ENCODE measurements at regions not wholly inside any gene's neighbourhood (a gene's known extent, or its start where the extent isn't known, plus 50 kb on each side); places are given as distances from the start of the nearest gene placed in this dataset.

GRCh38 chr7:145655666-145656065 lies 460.9 kb upstream of the CNTNAP2 start:
- DNase-seq (ENCODE audit: low read depth in 2 of 2), result no peak

- DNase-seq (ENCODE audit: low read depth in 2 of 2), result no peak
These were observed 471.5 kb upstream of the CNTNAP2 start for GRCh38 chr7:145645135-145645515.

- DNase-seq (ENCODE audit: low read depth in 2 of 2), result no peak
These were observed 472.0 kb upstream of the CNTNAP2 start for GRCh38 chr7:145644426-145645134.

DNA sequence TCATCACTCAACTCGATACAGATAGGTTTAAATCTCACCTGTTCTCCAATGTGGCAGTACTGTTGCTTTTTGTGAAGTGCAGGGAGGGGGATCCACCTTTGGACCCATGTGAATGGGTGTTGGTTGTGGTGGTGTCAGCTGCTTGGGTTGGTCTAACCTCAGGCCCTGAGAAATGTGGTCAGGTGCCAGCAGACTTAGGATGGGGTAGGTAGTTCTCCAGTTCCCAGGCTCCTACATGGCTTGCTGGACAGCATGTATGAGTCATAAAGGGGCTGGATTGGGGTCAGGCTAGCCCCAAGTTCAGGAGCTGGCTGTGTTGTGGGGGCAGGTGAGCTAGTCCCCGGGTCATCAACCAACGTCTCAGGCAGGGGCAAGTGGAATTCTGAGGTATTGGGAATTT lies 472.6 kb upstream of the CNTNAP2 start:
- DNase-seq (ENCODE audit: low read depth in 2 of 2), result no peak

GRCh38 chr7:145633513-145633912 lies 483.1 kb upstream of the CNTNAP2 start:
- DNase-seq (ENCODE audit: low read depth in 2 of 2), result no peak

DNA sequence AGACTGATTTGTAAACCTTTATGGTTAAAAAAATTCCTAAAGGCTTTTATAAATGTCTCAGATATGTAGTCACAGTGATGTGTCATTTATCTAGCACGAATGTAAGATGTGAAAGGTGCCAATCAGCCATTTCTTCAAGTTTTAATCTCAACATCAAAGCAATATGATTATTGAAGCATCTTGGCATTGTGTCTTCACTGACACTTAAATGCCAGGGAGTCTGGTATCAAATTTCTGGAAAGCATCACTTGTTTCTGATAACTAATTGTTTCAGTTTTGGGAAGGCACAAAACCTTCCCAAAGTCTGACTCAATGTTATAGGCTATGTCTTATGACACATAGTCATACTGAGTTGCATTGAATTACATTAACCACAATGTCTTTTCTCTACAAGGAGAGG lies 492.0 kb upstream of the CNTNAP2 start:
- peak in 1 of 2 experiments; percentile 6 for DNase-seq (ENCODE audit: low read depth in 2 of 2)

DNA sequence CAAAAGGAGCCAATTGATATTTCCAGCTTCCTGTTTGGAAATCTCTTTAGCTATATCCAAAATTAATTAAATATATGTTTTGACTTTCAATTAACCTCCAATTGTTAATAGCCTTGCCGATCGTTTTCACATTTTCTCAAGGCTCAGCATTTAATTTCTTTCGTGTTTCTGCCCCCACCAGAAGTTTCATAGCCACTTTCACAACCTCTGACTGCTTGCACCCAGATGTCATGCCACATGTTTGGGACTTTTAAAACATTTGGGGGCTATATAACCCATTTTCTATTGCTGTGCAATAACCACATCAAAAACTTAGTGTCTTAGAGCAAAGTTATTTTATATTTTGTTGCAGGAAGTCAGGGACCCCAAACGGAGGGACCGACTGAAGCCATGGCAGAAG lies 510.6 kb upstream of the CNTNAP2 start:
- no peak for DNase-seq (ENCODE audit: low read depth in 2 of 2)

- DNase-seq (ENCODE audit: low read depth in 2 of 2), result no peak
These were observed 517.2 kb upstream of the CNTNAP2 start for GRCh38 chr7:145599376-145599775.

DNA sequence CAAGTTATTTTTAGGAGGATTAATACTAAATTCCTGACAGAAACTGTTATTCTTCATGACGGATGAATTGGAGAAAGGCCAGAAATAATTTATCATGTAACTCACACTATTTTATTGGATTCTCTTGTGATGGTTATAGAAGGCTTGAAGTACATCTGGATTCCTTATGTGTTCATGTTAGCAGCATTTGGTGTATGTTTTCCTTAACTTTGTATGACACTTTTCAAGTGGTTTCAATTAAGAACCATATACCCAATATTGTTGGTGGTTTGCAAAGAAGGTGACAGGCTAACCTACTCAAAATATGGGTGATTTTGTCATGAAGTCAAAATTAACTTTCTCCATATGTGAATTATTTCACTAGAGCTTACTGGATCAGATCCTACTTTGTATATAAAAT lies 532.2 kb upstream of the CNTNAP2 start:
- DNase-seq (ENCODE audit: low read depth in 2 of 2), result peak; percentile 22 to 26

- no peak for DNase-seq (ENCODE audit: low read depth in 2 of 2)
These were observed 533.8 kb upstream of the CNTNAP2 start for GRCh38 chr7:145582742-145583303.

GRCh38 chr7:145557805-145558204 lies 558.8 kb upstream of the CNTNAP2 start:
- DNase-seq (ENCODE audit: low read depth in 2 of 2), result no peak

GRCh38 chr7:145543242-145543641 lies 573.4 kb upstream of the CNTNAP2 start:
- no peak for DNase-seq (ENCODE audit: low read depth in 2 of 2)

GRCh38 chr7:145539910-145540309 lies 576.7 kb upstream of the CNTNAP2 start:
- DNase-seq (ENCODE audit: low read depth in 2 of 2), result no peak

- no peak for DNase-seq (ENCODE audit: low read depth in 2 of 2)
These were observed 582.3 kb upstream of the CNTNAP2 start for GRCh38 chr7:145534301-145534700.

DNA sequence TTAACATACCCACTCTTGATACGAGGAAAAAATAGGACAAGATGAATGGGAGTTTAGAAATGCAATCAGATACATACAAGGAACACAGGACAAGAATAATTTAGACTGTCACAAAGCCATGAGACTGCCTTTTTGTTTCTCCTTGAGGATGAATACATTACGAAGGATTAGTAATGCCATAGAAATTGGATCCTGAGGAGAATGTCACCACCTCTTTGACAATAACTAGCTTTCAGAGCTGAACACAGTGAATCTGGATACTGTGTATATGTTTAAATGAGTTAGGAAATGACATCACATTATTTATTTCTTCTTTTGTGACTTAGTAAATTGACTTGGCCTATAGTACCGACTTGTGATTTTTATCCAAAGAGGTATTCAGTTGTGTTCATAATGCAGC lies 596.3 kb upstream of the CNTNAP2 start:
- no peak for DNase-seq (ENCODE audit: low read depth in 2 of 2)

DNA sequence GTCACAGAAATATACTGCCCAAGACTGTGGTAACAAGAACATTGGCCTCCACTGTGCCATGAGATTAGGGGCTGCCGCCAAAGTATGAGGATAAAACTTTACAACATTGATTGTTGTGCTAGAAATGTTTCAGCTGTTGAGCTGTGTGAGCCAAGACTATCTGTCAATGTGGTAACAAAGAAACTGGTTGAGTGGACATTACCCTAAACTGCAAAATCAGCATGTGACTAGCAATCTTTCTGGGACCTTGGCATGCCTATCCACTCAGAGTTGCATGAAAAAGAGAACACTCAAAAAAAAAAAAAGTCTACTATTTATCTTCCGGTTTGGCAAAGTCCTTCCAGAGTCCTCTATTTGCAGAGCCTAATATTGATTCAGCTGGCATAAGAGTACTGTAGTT lies 605.6 kb upstream of the CNTNAP2 start:
- DNase-seq (ENCODE audit: low read depth in 2 of 2), result no peak

DNA sequence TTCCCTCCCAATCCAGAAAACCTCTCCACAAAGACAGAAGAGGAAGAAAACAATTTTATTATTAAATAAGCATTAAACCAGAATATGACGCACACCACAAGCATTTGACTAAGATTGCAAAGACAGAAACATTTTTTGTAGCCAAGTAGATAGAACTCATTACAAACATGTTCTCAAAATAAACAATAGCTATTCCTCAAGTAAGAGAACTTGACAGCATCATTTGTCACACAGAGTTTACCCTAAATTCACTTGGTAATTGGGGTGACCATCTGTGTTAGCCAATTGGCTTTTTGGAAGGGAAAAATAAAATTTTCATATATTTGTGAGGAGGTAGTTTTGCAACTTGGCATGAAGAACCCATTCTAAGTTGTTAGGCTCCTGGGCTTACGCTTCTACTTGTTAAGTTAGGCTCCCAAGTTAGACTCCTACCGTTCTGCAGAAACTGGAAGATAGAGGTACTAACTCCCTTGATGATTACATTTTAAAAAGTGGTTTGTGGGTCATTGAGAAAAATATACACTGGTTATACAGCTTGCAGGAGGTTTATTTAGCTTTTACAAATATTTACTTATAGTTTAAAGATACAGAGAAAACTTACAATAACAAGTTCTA lies 618.6 kb upstream of the CNTNAP2 start:
- no peak for DNase-seq (ENCODE audit: low read depth in 2 of 2)

- DNase-seq (ENCODE audit: low read depth in 2 of 2), result no peak
These were observed 626.2 kb upstream of the CNTNAP2 start for GRCh38 chr7:145490356-145490755.

- DNase-seq (ENCODE audit: low read depth in 2 of 2), result no peak
These were observed 627.0 kb upstream of the CNTNAP2 start for GRCh38 chr7:145489609-145490008.

DNA sequence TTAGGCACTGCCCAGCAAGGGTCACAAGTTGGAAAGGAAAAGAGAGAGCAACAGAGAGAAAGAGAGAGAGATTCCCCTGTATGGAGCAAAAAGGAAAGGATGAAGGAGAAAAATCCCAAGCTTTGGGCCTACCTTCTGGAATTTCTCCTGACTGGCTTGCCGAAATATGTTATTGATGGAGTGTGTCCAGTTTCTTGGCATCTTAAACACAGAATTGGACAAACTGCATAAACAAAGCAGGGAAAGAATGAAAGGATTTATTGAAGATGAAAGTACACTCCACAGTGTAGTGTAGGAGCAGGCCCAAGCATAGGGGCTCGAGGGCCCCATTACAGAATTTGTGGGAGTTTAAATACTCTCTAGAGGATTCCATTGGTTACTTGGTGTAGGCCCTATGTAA lies 627.8 kb upstream of the CNTNAP2 start:
- DNase-seq (ENCODE audit: low read depth in 2 of 2), result no peak

DNA sequence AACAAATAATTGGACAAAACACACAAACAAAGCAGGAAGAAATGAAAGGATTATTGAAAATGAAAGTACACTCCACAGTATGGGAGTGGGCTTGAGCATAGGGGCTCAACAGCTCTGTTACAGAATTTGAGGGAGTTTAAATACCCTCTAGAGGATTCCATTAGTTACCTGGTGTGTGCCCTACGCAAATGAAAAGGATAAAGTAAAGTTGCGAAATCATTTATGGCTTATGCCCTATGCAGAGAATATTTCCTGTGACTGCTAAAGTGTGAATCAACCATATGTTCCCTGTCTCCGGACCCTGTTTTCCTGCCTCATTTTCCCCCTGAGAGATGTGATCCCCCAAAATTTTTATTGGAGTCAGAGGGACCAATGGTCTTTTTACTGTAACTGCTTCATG lies 634.6 kb upstream of the CNTNAP2 start:
- no peak for DNase-seq (ENCODE audit: low read depth in 2 of 2)

DNA sequence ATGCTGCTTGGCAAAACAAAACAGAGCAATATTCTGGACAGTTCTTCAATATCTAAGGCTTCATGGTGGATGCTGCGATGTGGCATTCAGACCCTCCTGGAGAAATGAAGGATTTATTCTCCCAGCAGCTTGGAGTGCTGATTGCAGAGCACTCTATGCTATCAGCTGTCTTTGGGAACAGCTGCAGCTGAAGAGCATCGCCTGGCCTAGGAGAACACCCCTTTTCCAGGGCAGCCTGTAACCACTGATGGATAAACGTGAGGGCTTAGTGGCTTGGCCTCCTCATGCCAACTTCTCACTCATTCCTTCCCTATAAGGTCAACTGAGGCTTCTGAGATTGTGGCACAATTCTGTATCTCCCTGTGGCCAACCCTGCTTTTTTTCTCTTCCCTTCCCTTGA lies 638.1 kb upstream of the CNTNAP2 start:
- no peak for DNase-seq (ENCODE audit: low read depth in 2 of 2)

GRCh38 chr7:145474009-145474686 lies 638.3 kb upstream of the TPK1 start:
- DNase-seq (ENCODE audit: low read depth in 2 of 2), result no peak

Measured in fibroblast of skin of left quadriceps (primary cell).